ENCODE measurements at regions not wholly inside any gene's neighbourhood (a gene's known extent, or its start where the extent isn't known, plus 50 kb on each side); places are given as distances from the start of the nearest gene placed in this dataset.

DNA sequence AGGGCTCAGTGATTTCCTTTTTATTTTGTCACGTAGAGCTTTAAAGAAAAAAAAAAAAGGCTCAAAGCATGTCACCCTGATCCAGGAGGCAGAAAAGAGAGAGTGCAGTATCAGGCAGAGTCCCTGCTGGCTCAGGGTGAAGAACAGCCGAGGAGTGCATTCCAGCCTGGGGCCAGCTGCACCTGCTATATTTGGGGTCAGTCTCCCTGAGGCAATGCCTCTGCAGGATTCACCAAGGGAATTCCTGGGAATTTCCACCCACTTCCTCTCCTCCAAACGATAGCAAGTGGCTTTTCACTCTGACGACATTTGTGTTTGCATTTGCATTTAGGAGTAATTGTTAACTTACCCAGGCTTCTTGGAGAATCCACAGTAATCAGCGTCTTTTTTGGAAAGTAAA, 202.9 kb upstream of the CTNNB1 start:
- no peak for DNase-seq (ENCODE audit: low spot score)

DNA sequence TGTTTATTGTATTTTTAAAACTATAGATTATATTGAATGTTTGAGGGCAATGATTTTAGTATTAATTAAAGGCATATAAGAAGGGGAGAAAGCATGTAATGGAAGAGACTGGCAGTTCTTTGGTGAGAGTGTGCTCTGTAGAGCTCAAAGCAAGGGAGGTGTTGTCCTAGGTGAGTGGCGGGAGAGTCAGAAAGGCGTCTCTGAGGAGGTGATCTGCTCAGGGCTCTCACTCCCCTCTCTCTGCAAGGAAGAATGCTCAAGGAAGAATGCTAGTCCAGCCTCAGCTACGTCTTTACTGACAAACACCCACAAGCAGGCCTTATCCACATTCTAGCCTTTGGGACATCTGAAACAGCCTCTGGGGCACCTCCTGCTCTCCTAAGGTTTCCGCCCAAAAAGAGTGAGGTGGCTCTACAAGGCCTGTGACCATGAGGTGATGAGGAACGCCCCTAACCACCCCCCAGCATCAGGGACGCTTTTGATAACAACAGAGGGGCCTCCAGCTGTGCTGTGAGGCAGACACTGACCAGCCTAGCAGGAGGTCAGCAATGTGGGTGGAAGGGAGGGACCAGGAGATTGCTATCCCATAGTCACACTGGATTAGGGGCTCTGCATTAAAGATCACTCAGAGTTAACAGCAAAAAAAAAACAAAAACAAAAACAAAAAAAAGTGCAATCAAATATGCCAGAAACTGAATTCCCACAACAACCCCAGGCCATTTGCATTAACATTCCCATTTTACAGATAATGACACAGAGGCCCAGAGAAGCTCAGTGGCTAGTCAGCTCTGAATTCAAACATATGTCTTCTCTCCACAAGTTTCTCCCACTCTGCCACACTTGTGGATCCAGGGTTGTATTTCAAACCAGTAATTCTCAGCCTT, 202.2 kb upstream of the CTNNB1 start:
- DNase-seq (ENCODE audit: low spot score), result no peak

DNA sequence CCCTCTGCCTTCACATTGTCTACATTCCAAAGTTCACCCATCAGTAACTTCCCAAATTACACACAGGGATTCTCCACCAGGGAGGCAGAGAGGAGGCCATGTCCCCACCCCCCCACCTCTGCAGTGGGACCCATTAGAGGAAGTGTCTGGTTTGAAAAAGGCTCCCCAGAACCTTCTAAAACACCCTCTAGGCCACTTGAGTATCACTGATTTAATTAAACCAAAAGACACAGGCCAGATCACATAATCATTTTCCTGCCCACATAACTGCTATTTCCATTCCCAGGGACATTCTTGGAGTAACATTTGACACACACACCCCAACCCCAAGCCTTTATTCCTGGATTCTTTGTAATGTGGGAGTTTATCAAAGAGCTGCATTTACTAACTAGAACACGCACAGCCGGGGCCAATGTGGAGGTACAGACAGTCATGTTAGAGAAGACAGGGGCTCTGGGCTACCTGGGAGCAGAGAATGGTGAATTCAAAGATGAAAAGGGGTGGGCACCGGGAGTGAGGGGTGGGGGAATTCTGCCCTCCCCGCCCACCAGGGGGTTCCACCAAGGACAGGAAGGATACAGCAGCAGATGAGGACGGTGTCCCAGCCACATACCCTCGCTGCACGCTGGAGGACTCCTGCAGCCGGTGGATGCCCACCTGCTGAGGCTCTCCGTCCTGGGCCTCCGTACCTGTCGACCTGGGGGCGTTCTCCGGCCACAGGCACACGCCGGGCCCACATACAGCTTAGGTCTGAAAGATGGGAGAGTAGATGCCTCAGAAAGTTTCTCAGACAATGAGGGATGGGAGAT, 201.4 kb upstream of the CTNNB1 start:
- no peak for DNase-seq (ENCODE audit: low spot score)

- DNase-seq (ENCODE audit: low spot score), result no peak
These were observed 199.6 kb upstream of the CTNNB1 start for GRCh38 chr3:40999682-41000081.

GRCh38 chr3:41000471-41000870, 198.8 kb upstream of the CTNNB1 start:
- DNase-seq (ENCODE audit: low spot score), result no peak

DNA sequence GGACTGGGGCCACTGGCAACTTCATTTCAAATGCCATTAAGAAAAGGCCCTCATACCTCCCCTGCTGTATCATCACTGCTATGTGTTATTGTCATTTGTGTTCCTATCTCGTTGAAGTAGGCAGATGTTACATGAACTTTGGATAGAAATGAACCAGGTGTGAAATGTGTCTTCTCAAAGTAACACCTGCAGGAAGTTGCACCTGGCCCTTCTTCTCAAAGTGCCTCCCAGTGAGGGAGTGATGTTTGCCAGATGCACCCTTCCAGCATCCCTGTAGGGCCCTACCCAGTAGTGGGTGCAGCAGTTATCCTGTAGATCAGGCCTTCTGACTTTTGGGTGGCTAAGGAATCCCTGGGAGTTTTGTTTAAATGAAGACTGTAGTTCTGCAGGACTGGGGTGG, 197.7 kb upstream of the CTNNB1 start:
- no peak for DNase-seq (ENCODE audit: low spot score)

DNA sequence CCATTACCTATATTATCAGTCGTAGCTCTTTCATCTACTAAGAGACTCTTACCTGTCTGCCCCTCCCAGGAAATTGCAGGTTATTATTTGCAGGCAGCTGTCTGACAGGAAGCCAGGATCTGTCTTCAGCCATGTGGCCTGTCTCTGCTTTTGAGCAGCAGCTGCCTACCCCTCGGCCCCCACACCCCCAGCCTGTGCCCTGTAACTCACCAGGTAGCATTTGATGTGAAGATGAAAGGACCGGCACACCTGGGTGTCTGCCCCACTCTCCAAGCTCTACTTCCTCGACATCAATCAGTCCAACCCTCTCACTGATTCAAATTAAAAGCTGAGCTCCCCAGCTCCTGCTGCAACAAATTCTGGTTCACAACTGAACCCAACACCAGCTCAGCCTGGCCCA, 197.2 kb upstream of the CTNNB1 start:
- no peak for DNase-seq (ENCODE audit: low spot score)

- no peak for DNase-seq (ENCODE audit: low spot score)
These were observed 191.9 kb upstream of the CTNNB1 start for GRCh38 chr3:41007399-41007798.

DNA sequence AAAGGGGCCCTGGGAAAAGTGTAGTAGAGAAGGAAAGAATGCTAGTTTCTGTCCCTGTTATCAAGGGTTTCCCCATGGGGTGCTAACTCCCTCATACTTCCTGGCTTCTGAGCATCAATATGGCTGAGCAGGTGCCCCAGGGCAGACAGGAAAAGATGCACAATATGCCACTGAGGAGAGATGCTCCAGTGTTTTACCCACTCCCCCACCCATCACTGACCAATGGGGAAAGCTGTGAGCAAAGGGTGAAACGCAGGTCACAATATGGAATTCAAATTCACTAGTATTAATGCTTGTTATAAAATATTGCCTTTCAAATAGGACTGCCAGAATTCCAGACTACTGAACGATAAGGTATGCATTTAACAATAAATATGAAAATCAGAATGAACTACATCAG, 187.5 kb upstream of the CTNNB1 start:
- DNase-seq (ENCODE audit: low spot score), result no peak

DNA sequence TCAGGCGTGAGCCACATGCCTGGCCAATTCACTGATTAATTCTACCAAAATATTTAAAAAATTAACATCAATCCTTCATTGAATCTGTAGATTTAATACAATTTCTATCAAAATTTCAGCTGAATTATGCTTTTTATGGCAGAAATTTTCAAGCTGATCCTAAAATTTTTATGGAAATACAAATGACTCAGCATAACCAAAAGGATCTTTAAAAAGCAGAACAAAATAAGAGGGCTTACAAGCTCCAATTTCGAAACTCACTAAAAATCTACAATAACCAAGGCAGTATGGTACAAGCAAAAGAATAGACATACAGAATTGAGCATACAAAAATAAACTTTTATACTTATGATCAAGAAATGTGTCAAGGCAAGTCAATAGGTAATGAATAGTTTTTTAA, 180.4 kb upstream of the CTNNB1 start:
- no peak for DNase-seq (ENCODE audit: low spot score)

- no peak for DNase-seq (ENCODE audit: low spot score)
These were observed 175.1 kb upstream of the CTNNB1 start for GRCh38 chr3:41024031-41024836.

GRCh38 chr3:41026394-41027177, 172.7 kb upstream of the CTNNB1 start:
- DNase-seq (ENCODE audit: low spot score), result peak; percentile 16

DNA sequence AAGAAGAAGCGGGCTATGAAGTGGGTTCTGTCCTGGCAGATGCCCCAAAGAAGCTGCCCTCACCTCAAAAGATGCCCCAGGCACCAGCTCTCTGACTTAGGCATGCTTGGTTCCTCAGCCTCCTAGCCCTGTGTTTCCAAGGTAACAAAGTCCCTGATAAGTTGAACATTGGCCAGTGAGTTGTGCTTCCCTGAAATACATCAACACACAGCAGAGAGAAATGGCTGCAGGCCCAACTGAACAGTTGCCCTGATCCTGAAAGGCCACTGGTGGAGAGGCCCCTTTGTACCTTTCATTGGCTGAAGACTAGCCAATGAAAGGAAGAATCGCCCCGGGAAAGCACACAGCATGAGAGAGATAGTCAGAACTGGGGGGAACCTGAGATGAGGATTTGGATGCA, 169.9 kb upstream of the CTNNB1 start:
- no peak for DNase-seq (ENCODE audit: low spot score)

DNA sequence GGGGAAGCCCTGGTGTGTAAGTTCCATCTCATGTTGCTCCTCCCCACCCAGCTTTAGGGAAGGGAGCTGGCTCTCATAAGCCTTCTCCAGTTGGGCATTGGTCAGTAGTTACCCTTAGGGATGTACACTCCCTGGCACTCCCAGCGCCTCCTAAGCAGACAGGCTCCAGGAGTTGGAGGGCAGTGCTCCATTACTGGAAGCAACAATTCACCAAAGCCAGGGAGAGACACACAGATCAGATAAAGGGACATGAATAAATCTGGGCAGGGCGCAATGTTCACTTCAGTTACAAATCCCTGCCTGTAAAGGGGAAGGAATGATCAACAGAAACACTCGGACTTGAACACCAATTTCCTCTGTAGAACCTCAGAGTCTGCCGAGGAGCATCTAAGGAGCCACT, 169.1 kb upstream of the CTNNB1 start:
- no peak for DNase-seq (ENCODE audit: low spot score)

DNA sequence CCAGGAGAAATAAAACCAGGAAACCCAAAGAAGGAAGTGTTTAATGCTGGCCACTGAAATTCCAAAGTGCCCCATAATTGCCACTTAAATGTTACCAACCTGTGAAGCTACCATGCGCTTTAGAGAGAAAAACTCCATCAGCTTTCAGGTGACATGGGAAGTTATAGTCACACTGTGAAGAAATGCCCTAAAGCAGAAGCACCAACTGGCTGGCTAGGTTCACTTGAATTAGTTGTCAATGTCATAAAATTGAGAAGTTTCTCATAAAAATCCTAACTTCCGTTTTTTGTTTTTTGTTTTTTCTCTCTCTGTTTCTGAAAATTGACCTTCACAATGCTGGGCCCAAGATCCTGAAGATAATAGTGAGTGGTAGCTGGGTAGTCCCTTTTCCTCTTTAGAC, 167.9 kb upstream of the CTNNB1 start:
- no peak for DNase-seq (ENCODE audit: low spot score)

GRCh38 chr3:41033956-41034519, 165.3 kb upstream of the CTNNB1 start:
- no peak for DNase-seq (ENCODE audit: low spot score)

DNA sequence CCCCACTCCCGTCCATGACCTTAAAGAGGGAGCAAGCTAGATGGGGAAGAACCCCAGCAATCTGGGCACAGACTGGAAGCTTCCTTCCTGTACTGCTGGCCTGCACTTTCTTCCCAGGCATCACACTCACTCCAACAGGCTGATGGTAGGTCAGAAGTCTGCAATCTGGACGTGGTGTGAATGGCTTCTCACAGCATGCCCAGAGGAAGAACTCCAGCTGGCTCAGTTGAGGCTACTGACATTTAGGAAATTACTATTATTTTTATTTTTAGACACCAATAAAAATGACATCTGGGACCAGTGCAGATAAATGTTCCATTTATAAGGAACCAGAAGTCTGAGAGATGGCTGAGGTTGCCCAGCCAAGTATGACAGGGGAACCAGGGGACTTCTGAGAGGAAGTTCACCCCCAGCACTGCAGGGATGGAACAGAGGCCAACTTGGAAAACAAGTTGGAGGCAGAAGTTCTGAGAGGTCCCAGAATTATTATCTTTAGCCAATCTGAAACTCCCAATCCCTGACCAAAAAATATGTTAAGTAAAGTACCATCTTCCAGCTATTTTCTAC, 163.8 kb upstream of the CTNNB1 start:
- no peak for DNase-seq (ENCODE audit: low spot score)

- no peak for DNase-seq (ENCODE audit: low spot score)
These were observed 161.5 kb upstream of the CTNNB1 start for GRCh38 chr3:41037651-41038334.

- DNase-seq (ENCODE audit: low spot score), result no peak
These were observed 159.0 kb upstream of the CTNNB1 start for GRCh38 chr3:41040256-41040655.

- DNase-seq (ENCODE audit: low spot score), result no peak
These were observed 157.8 kb upstream of the CTNNB1 start for GRCh38 chr3:41041462-41041861.

Measured in RKO (cell line).